ENCODE measurements at regions not wholly inside any gene's neighbourhood (a gene's known extent, or its start where the extent isn't known, plus 50 kb on each side); places are given as distances from the start of the nearest gene placed in this dataset.
"Not testable (repeated sequence)": the region's sequence is repeated elsewhere in the genome, so short reads cannot be mapped to it uniquely, and the experiment has no call there.

DNA sequence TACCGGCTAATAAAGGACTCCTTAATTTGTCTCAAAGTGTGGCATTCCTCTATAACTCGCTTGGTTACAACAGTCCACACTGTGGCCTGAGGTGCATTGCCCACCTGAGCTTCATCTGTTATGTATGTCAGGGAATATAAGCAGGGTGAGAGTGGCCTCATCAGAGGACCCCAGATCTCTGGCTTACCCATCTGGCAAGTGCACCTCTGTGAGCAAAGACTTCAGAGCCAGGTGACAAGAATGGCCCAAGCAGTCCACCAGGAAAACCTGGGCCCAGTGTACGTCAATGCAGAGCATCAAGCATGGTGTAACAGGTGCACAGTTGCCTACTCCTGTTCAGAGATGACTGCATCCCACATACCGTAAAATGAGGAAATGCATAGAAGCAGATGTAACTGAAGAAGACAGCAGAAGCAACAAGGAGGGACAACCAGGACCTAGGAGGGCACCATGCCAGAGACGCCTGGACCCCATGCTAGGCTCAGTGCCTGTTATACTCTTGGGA lies 1621.0 kb downstream of the SPATA31A7 start:
- TF ChIP-seq, protein P1, sequence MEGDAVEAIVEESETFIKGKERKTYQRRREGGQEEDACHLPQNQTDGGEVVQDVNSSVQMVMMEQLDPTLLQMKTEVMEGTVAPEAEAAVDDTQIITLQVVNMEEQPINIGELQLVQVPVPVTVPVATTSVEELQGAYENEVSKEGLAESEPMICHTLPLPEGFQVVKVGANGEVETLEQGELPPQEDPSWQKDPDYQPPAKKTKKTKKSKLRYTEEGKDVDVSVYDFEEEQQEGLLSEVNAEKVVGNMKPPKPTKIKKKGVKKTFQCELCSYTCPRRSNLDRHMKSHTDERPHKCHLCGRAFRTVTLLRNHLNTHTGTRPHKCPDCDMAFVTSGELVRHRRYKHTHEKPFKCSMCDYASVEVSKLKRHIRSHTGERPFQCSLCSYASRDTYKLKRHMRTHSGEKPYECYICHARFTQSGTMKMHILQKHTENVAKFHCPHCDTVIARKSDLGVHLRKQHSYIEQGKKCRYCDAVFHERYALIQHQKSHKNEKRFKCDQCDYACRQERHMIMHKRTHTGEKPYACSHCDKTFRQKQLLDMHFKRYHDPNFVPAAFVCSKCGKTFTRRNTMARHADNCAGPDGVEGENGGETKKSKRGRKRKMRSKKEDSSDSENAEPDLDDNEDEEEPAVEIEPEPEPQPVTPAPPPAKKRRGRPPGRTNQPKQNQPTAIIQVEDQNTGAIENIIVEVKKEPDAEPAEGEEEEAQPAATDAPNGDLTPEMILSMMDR (IDR thresholded peaks at IDR 0.05): not testable (repeated sequence)
- TF ChIP-seq POLR2A (IDR thresholded peaks at IDR 0.05): not testable (repeated sequence)
